Loucy (cell line): ENCODE measurements at regions not wholly inside any gene's neighbourhood (a gene's known extent, or its start where the extent isn't known, plus 50 kb on each side); places are given as distances from the start of the nearest gene placed in this dataset.

Experiments
- H2AFZ ChIP-seq: fragments of 200-600 bp; sonication (generic); 2 replicates; pipeline ENCODE4 v1.6.0; 2016; ENCODE audit warnings: antibody characterized with exemption, mild to moderate bottlenecking, low read length, moderate library complexity
- H3F3A ChIP-seq: fragments of 200-600 bp; 2 replicates; pipeline ENCODE4 v1.6.0; 2016; ENCODE audit warnings: antibody characterized with exemption, low read depth, mild to moderate bottlenecking
- H3K27me3 ChIP-seq: fragments of 200-600 bp; sonication (generic); 2 replicates; pipeline ENCODE4 v1.6.1; 2014; ENCODE audit warnings: low read length, mild to moderate bottlenecking; ENCODE audit not compliant: insufficient read depth, poor library complexity, severe bottlenecking
- H3K36me3 ChIP-seq: fragments of 200-600 bp; sonication (generic); 2 replicates; pipeline ENCODE4 v1.6.1; 2016; ENCODE audit warnings: low read length; ENCODE audit not compliant: insufficient read depth
- H3K4me1 ChIP-seq: fragments of 200-600 bp; sonication (generic); 2 replicates; pipeline ENCODE4 v1.5.1; 2014; ENCODE audit warnings: low read length, mild to moderate bottlenecking; ENCODE audit not compliant: insufficient read depth, poor library complexity, severe bottlenecking
- H3K4me2 ChIP-seq: fragments of 200-600 bp; sonication (generic); 2 replicates; pipeline ENCODE4 v1.6.0; 2014; ENCODE audit warnings: antibody characterized with exemption, low read length, low read depth, mild to moderate bottlenecking; ENCODE audit not compliant: poor library complexity, severe bottlenecking
- H3K4me3 ChIP-seq: fragments of 200-600 bp; sonication (generic); 2 replicates; pipeline ENCODE4 v1.5.1; 2014; ENCODE audit warnings: low read length, mild to moderate bottlenecking, mixed read lengths; ENCODE audit not compliant: poor library complexity, severe bottlenecking
- H3K79me2 ChIP-seq: fragments of 200-600 bp; sonication (generic); 2 replicates; pipeline ENCODE4 v1.6.1; 2014; ENCODE audit warnings: low read length; ENCODE audit not compliant: insufficient read depth
- H3K9ac ChIP-seq: fragments of 200-600 bp; sonication (generic); 2 replicates; pipeline ENCODE4 v1.6.0; 2014; ENCODE audit warnings: mild to moderate bottlenecking, low read depth, low read length, moderate library complexity; ENCODE audit not compliant: poor library complexity, severe bottlenecking
- H3K9me2 ChIP-seq: fragments of 200-600 bp; sonication (generic); replicated peaks from 2 replicates; pipeline ENCODE4 v1.6.1; 2016; ENCODE audit warnings: low read depth, low read length, mixed read lengths
- H3K9me3 ChIP-seq: fragments of 200-600 bp; sonication (generic); 2 replicates; pipeline ENCODE4 v1.6.1; 2014; ENCODE audit warnings: mild to moderate bottlenecking, antibody characterized with exemption, low read length, low read depth; ENCODE audit not compliant: insufficient read depth
- H4K20me1 ChIP-seq: fragments of 200-600 bp; sonication (generic); 2 replicates; pipeline ENCODE4 v1.6.0; 2014; ENCODE audit warnings: antibody characterized with exemption, low read length, mild to moderate bottlenecking; ENCODE audit not compliant: insufficient read depth, poor library complexity, severe bottlenecking
- CTCF ChIP-seq: fragments of 200-600 bp; sonication (generic); conservative IDR thresholded peaks from 2 replicates; pipeline ENCODE4 v1.5.1; 2014; ENCODE audit warnings: mild to moderate bottlenecking, antibody characterized with exemption, low read length
- EZH2phosphoT487 ChIP-seq: fragments of 200-600 bp; IDR thresholded peaks from 2 replicates; pipeline ENCODE4 v1.6.1; 2018; ENCODE audit warnings: antibody characterized with exemption, mild to moderate bottlenecking, moderate library complexity, borderline replicate concordance

- Histone ChIP-seq H3K9me3 (no peaks in the 10 kb centered on the region), H3K9me2 (no peaks in the 10 kb centered on the region)
- no peak for TF ChIP-seq CTCF
- TF ChIP-seq EZH2phosphoT487: no peak
Measured at GRCh38 chr4:14064984-14065383, 437.5 kb upstream of the BOD1L1 start.

GRCh38 chr4:14065406-14065805, 437.9 kb upstream of the BOD1L1 start:
- H3K9me2 ChIP-seq: no peaks in the 10 kb centered on the region
- no peak overlapping the region for H2AFZ ChIP-seq
- H3K9ac ChIP-seq: no peak overlapping the region
- H4K20me1 ChIP-seq: no peaks in the 10 kb centered on the region
- H3K4me3 ChIP-seq: no peak overlapping the region
- no peaks in the 10 kb centered on the region for H3F3A ChIP-seq
- no peaks in the 10 kb centered on the region for H3K36me3 ChIP-seq
- H3K27me3 ChIP-seq: no peaks in the 10 kb centered on the region
- no peaks in the 10 kb centered on the region for H3K4me1 ChIP-seq
- no peaks in the 10 kb centered on the region for H3K79me2 ChIP-seq
- H3K9me3 ChIP-seq: no peaks in the 10 kb centered on the region
- TF ChIP-seq EZH2phosphoT487 (no peak), CTCF (no peak)
- no peak overlapping the region for H3K4me2 ChIP-seq

More at GRCh38 chr4:14064984-14065383, 437.5 kb upstream of the BOD1L1 start:
- no peaks in the 10 kb centered on the region for H3K36me3 ChIP-seq
- no peaks in the 10 kb centered on the region for H3F3A ChIP-seq
- no peaks in the 10 kb centered on the region for H3K79me2 ChIP-seq
- no peaks in the 10 kb centered on the region for H3K4me1 ChIP-seq
- no peaks in the 10 kb centered on the region for H3K27me3 ChIP-seq
- H3K4me2 ChIP-seq: no peak overlapping the region
- H2AFZ ChIP-seq: no peak overlapping the region
- no peak overlapping the region for H3K4me3 ChIP-seq
- no peak overlapping the region for H3K9ac ChIP-seq
- no peaks in the 10 kb centered on the region for H4K20me1 ChIP-seq

DNA sequence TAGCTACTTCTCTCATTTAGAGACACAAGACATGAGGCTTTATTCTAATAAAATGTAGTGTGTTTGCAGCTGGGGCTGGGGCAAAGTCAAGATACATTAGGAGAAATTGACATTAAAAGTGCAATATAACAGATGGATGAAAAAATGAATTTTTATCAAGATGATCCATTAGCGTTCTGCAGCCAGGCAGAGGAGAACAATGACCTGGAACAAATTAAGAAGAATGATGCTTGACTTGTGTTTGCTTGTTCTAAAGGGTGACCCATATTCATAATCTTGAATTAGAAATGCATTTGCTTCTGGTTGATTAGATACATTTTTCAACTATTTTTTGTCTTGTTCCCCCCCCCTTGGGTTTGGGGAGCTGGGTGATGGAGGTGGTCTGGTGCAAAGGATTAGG, 439.5 kb upstream of the BOD1L1 start:
- H3F3A ChIP-seq: no peaks in the 10 kb centered on the region
- no peaks in the 10 kb centered on the region for H3K27me3 ChIP-seq
- H2AFZ ChIP-seq: no peak overlapping the region
- no peak overlapping the region for H3K4me2 ChIP-seq
- no peaks in the 10 kb centered on the region for H3K4me1 ChIP-seq
- no peak overlapping the region for H3K9ac ChIP-seq
- TF ChIP-seq EZH2phosphoT487 (no peak), CTCF (no peak)
- H3K79me2 ChIP-seq: no peaks in the 10 kb centered on the region
- H3K9me3 ChIP-seq: peaks cover 5% of the 10 kb centered on the region; the same call in 1 of the 2 replicates
- H3K4me3 ChIP-seq: no peak overlapping the region
- no peaks in the 10 kb centered on the region for H3K36me3 ChIP-seq
- H4K20me1 ChIP-seq: no peaks in the 10 kb centered on the region
- H3K9me2 ChIP-seq: no peaks in the 10 kb centered on the region
